Peyer's patch (tissue), 4 donors: ENCODE measurements at regions not wholly inside any gene's neighbourhood (a gene's known extent, or its start where the extent isn't known, plus 50 kb on each side); places are given as distances from the start of the nearest gene placed in this dataset.

Experiments
- POLR2A ChIP-seq, 2 donors: fragments of 450-650 bp; IDR thresholded peaks; one replicate each; pipeline ENCODE4 v1.5.1; 2017; ENCODE audit warnings: antibody characterized with exemption in 2 of 2, mild to moderate bottlenecking in 2 of 2, moderate library complexity in 2 of 2
- TF ChIP-seq, protein P1 (sequence below), 6 experiments: fragments of 450-650 bp in 4 of 6; fragments of 200-600 bp in 2 of 6; sonication (generic) in 1 of 6; IDR thresholded peaks; one replicate each; pipeline ENCODE4 v1.5.1; 2017 to 2019; ENCODE audit warnings: antibody characterized with exemption in 6 of 6, mild to moderate bottlenecking in 3 of 6, moderate library complexity in 1 of 6

DNA sequence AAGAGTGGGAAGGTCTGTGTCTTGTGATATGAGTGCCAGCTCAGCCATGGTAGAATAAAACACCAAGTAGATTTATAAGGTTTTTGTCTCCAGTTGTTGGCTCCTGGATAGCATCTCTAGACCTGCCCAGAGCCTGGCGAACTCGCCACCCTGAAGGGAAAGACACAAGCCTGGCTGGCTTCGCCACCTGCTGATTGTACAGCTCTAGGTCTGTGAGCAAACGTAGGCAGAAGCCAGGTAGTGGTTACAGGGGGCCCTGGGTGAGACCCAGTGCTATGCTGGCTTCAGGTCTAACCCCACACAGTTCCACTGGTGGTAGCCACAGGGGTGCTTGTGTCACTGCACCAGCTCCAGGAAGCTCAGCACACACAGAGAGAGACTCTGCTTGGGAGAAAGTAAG, 100.5 kb downstream of the BLTP1 start:
- TF ChIP-seq, protein P1, sequence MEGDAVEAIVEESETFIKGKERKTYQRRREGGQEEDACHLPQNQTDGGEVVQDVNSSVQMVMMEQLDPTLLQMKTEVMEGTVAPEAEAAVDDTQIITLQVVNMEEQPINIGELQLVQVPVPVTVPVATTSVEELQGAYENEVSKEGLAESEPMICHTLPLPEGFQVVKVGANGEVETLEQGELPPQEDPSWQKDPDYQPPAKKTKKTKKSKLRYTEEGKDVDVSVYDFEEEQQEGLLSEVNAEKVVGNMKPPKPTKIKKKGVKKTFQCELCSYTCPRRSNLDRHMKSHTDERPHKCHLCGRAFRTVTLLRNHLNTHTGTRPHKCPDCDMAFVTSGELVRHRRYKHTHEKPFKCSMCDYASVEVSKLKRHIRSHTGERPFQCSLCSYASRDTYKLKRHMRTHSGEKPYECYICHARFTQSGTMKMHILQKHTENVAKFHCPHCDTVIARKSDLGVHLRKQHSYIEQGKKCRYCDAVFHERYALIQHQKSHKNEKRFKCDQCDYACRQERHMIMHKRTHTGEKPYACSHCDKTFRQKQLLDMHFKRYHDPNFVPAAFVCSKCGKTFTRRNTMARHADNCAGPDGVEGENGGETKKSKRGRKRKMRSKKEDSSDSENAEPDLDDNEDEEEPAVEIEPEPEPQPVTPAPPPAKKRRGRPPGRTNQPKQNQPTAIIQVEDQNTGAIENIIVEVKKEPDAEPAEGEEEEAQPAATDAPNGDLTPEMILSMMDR (IDR thresholded peaks at IDR 0.05), result no peak
- no peak for TF ChIP-seq POLR2A (IDR thresholded peaks at IDR 0.05)
